HG03520 (cell line): ENCODE measurements at regions not wholly inside any gene's neighbourhood (a gene's known extent, or its start where the extent isn't known, plus 50 kb on each side); places are given as distances from the start of the nearest gene placed in this dataset.

Experiments
- ATAC-seq: cut with Tn5 transposase; IDR thresholded peaks from one replicate; pipeline ENCODE4 v1.9.1; 2021; ENCODE audit warnings: mild to moderate bottlenecking, moderate library complexity; ENCODE audit not compliant: unreplicated experiment

DNA sequence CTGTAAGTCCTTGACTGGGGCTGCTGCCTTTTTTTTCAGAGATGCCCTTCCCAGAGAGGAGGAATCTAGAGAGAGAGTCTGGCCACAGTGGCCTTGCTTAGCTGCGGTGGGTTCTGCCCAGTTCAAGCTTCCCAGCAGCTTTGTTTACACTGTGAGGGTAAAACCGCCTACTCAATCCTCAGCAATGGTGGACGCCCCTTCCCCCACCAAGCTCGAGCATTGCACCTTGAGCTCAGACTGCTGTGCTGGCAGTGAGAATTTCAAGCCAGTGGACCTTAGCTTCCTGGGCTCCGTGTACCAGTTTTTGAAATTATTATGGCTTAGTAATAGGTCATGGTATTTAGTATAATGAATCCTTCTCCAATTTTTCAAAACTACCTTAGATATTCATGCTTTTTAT, 395.4 kb downstream of the NPIPA7 start:
- ATAC-seq = no peak

- no peak for ATAC-seq
Observed at GRCh38 chr16:16778332-16778731, 399.4 kb downstream of the NPIPA7 start.

DNA sequence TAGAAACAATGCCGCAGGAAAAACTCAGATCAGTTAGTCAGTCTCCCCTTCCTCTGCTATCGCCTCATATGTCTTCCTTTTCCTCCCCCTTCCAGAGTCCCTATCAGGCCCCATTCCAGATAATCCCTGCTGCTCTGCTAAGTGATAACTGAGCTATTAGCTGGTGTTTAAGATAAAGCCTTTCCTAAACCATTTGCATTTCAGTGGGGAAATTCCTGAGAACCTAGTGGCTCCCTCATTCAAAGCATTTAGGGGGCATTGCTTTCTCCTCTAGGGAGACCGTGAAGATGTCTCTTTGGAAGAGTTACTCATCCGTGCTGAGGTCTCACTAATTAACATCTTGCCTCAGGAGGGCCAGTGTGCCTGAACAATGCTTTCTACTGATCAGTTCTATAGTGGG, 401.6 kb downstream of the NPIPA7 start:
- ATAC-seq = no peak

DNA sequence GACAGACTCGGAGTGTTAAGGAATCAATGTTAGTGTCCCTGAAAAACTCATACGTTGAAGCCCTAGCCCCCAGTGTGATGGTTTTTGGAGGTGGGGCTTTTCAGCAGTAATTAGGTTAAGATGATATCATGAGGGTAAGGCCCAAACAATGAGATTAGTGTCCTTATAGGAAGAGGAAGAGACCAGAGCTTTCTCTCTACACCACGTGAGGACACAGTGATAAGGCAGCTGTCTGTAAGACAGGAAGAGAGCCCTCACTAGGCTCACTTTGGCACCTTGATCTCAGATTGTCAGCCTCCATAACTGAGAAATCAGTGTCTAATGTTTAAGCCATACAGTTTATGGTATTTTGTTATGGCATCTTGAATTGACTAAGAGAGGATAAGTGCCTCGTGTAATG, 403.2 kb downstream of the NPIPA7 start:
- no peak for ATAC-seq

DNA sequence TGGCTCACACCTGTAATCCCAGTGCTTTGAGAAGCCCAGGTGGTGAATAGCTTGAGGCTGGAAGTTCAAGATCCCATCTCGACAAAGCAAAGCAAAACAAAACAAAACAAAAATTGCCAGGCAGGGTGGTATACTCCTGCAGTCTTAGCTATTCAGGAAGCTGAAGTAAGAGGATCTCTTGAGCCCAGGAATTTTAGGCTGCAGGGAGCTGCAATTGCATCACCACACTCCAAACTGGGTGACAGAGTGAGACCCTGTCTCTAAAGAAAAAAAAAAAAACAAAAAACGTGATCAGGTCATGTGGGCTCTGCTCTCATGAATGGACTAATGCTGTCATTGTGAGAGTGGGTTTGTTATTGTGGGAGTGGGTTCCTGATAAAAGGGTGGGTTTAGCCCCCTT, 409.1 kb downstream of the NPIPA7 start:
- no peak for ATAC-seq

GRCh38 chr16:16790597-16790996, 411.7 kb downstream of the NPIPA7 start:
- no peak for ATAC-seq

DNA sequence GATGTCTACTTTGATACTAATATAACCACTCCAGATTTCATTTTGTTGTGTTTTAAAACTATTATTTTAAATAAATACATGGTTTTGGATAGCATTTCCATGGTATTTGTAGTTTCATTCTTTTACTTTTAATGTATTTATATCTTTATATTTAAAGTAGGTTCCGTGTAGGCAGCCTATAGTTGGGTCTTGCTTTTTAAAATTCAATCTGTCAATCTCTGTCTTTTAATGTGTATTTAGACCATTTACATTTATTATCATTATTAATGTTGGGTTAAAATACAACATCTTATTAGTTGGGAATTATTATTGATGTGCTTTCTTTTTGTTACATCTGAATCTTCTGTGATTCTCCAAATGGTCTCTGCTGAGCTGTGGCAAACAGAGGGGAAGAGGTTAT, 412.1 kb downstream of the NPIPA7 start:
- no peak for ATAC-seq

GRCh38 chr16:16797239-16797638, 418.3 kb downstream of the NPIPA7 start:
- ATAC-seq = no peak

DNA sequence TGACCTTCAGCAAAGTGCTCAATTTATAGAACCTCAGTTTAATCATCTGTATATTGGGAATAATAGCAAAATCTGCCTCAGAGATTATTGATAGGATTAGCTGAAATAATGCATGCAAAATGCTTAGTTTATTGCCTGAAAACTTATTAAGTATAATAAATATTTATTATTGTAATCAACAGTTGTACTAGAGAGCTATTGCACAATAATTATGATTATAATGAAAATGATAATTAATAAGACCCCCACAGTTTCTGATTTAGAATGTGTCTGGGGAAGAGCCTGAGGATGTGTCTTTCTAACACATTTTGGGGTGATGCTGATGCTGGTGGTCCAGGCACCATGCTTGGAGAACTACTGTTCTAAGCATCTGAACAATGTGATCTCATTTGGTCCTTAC, 419.6 kb downstream of the NPIPA7 start:
- ATAC-seq = no peak

DNA sequence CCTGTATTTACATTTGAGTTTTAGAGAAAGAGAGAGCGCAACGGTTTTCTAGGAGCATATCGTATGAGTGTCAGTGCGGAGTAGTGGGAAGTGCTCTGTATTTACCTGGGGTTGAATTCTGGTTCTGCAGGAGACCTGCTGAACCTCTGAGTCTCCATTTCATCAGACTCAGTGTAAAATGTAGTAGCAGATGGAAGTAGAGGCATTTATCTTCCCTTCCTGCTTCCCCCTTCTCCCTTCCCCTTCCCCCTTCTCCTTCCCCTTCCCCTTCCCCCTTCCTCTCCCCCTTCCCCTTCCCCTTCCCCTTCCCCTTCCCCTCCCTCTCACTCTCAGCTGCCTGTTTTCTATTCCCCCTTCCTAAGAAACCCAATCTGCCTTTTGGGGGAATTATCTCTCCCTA, 426.9 kb downstream of the NPIPA7 start:
- no peak for ATAC-seq

GRCh38 chr16:16815641-16816040, 436.7 kb downstream of the NPIPA7 start:
- ATAC-seq = no peak

DNA sequence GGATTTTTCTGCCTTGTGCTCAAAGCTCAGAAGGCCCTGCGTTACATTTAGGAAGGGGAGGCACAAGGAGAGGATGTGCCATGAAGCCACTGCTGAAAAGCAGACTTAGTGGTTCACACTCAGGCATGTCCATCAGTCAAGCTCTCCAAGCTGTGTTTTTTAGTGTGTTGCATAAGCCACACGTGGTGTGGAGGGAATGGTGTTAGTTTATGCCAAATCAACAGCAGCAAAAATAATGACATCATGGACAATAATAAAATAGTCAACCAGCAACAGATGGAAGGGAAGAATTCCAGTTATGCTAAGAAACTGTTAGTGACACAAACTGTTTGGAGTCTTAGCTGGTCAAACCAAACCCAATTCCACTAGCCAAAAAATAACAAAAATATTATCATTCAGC, 438.3 kb downstream of the NPIPA7 start:
- no peak for ATAC-seq

DNA sequence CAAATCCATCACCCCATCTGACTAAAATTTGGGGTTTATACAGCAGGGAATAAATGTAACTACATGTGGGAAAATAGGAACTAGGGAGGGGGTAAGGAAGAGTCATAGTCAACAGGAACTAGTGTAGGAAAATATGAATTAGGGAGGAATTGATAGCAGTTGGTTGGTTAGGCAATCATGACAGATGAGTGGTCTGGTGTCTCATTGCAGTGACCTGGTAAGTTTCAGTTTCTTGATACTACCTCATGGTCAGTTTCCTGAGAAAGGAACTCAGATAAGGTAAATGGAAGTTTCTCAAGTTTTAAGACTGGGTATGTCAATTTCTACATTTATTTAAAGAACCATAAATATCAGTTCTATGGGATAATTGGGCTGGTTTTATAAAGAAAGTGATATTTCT, 442.3 kb downstream of the NPIPA7 start:
- no peak for ATAC-seq

GRCh38 chr16:16828913-16829398, 450.0 kb downstream of the NPIPA7 start:
- ATAC-seq = no peak

DNA sequence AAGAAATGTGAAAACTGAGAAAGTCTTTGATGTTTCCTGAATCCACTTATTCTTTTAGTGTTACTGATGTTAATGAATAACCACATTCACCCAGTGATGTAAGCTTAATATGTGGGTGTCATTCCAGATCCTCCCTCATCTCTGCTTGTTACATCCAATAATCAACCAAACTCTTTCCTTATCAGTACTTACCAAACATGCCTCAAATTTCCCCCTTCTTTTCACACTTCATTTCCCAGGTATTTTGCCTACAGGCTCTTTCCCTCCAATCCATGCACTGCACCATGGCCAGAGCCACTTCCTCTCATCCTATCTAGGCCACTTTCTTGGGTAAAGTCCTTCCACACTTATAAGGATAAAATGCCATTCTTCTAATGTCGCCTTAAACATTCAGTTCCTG, 451.5 kb downstream of the NPIPA7 start:
- ATAC-seq = no peak

DNA sequence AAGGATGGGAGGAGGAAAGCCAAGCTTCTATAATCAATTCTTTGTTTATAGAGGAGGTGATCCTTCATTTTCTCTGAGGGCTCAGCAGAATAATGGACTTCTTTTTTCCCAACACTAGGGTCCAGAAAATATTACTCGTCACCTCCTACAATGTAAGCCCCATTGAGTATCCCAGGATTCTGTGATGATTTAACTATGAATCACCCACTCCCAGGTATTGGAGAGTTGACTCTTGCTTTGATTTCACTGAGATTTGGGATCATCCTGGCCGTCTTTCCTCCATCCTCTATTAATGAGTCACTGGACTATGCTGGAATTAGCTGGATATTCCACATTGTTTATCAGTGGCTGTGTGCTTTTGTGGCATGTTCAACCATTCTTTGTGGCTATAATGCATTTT, 452.0 kb downstream of the NPIPA7 start:
- no peak for ATAC-seq

GRCh38 chr16:16833165-16833564, 454.2 kb downstream of the NPIPA7 start:
- no peak for ATAC-seq

DNA sequence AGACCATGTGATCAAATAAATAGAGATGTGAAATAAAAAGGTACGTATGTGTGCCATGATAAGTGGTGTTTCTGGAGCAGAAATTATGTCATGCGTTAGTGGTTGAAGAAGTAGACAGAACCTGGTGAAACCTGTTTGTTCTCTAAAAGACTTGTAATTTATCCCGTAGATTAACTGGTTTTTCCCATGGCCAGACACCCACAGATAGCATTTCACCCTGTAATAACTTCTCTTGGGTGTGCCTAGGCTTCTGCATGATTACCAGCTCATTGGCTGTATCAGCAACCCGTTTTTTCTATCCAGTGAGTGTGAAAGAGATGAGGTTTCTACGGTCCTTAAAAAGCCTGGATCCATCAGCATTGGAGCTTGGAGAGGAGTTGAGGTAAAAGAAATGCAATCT, 471.3 kb downstream of the NPIPA7 start:
- ATAC-seq = no peak

DNA sequence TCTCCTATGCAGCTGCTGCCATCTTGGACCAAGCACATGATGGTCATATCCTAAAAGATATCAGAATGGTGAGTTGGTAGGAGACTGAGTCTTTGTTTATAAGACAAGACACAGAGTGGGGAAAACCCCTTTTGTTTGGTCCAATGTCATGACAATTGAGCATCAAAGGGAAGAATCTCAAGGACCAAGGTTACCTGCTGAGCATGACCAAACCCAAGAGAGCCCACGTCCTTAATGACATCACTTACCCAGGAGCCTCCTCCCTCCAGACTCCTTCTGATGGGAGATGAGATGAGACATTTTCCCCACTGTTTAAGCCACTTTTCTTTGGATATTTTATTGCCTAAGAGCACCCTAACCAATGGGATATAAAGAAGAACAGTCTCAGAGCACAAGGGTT, 478.1 kb downstream of the NPIPA7 start:
- no peak for ATAC-seq

DNA sequence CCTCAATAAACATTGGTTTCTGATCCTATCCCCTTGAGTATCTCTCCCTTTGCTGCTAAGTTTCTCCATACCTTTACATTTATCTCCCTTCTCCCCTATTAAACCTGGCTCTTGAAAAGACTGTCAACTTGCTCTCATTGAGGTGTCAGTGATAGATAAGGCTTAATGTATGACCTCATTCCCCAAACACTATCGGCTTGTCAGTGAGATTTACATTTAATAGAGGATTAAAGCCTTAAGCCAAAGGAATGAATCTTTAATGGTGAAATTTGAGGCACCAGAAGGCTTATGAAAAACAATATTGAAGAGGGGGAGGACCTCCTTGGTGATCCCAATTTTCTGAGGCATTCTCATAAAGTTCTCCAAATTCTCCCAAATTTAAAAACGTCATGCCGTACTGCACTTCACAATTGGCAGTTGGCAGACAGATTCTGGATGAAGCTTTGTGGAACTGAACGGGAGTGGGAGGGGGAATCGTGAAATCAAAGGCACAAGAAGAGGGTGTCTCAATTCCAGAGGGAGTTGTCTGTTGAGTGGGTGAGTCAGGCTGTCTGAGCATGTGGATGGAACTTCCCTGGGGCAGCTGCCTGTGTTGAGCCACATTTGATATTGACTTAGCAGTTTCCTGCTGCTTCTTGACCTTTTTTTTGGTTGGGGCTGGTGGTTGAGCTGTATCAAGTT, 478.8 kb downstream of the NPIPA7 start:
- no peak for ATAC-seq

DNA sequence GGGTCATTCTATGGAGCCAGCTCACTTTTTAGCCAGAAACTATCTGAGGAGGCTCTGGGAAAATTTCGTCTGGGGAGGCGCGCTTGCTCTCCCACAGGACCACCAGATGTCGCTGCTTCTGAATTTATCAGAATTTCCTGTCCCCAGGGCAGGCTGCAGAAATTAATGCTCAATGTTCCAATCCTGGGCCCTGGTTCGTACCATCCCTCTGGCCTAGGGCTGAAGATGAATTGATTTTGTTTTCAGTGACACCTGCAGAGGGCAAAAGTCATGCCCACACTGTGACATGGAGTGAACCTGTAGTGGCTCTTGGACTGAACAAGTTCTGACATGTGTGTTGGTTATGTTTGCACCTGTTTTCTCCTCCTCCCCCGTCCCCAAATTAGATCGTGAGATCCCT, 482.6 kb downstream of the NPIPA7 start:
- ATAC-seq = no peak

- no peak for ATAC-seq
Observed at GRCh38 chr16:16863672-16864071, 484.7 kb downstream of the NPIPA7 start.

GRCh38 chr16:16864536-16864935, 485.6 kb downstream of the NPIPA7 start:
- ATAC-seq = no peak
